ENCODE measurements at regions not wholly inside any gene's neighbourhood (a gene's known extent, or its start where the extent isn't known, plus 50 kb on each side); places are given as distances from the start of the nearest gene placed in this dataset.

- DNase-seq (ENCODE audit: low read depth in 3 of 3): no peak
Measured at GRCh38 chr15:47552978-47553608, 164.2 kb upstream of the SEMA6D start.

GRCh38 chr15:47553947-47554346 is 163.4 kb upstream of the SEMA6D start:
- no peak for DNase-seq (ENCODE audit: low read depth in 3 of 3)

GRCh38 chr15:47561102-47561501 is 156.2 kb upstream of the SEMA6D start:
- DNase-seq (ENCODE audit: low read depth in 3 of 3): no peak

- no peak for DNase-seq (ENCODE audit: low read depth in 3 of 3)
Measured at GRCh38 chr15:47565949-47566348, 151.4 kb upstream of the SEMA6D start.

- DNase-seq (ENCODE audit: low read depth in 3 of 3): no peak
Measured at GRCh38 chr15:47566610-47567009, 150.7 kb upstream of the SEMA6D start.

- DNase-seq (ENCODE audit: low read depth in 3 of 3): no peak
Measured at GRCh38 chr15:47568030-47568429, 149.3 kb upstream of the SEMA6D start.

GRCh38 chr15:47570044-47570443 is 147.3 kb upstream of the SEMA6D start:
- DNase-seq (ENCODE audit: low read depth in 3 of 3): no peak

GRCh38 chr15:47570451-47570850 is 146.9 kb upstream of the SEMA6D start:
- DNase-seq (ENCODE audit: low read depth in 3 of 3): no peak

GRCh38 chr15:47570881-47571640 is 146.2 kb upstream of the SEMA6D start:
- DNase-seq (ENCODE audit: low read depth in 3 of 3): no peak

GRCh38 chr15:47573673-47574072 is 143.6 kb upstream of the SEMA6D start:
- DNase-seq (ENCODE audit: low read depth in 3 of 3): no peak

GRCh38 chr15:47577000-47577399 is 140.3 kb upstream of the SEMA6D start:
- DNase-seq (ENCODE audit: low read depth in 3 of 3): no peak

GRCh38 chr15:47577461-47577860 is 139.8 kb upstream of the SEMA6D start:
- no peak for DNase-seq (ENCODE audit: low read depth in 3 of 3)

- DNase-seq (ENCODE audit: low read depth in 3 of 3): no peak
Measured at GRCh38 chr15:47582233-47582632, 135.1 kb upstream of the SEMA6D start.

- no peak for DNase-seq (ENCODE audit: low read depth in 3 of 3)
Measured at GRCh38 chr15:47584316-47584715, 133.0 kb upstream of the SEMA6D start.

GRCh38 chr15:47586653-47587224 is 130.6 kb upstream of the SEMA6D start:
- no peak for DNase-seq (ENCODE audit: low read depth in 3 of 3)

GRCh38 chr15:47587940-47588802 is 129.1 kb upstream of the SEMA6D start:
- DNase-seq (ENCODE audit: low read depth in 3 of 3): no peak

- no peak for DNase-seq (ENCODE audit: low read depth in 3 of 3)
Measured at GRCh38 chr15:47588958-47589357, 128.3 kb upstream of the SEMA6D start.

- no peak for DNase-seq (ENCODE audit: low read depth in 3 of 3)
Measured at GRCh38 chr15:47598996-47599395, 118.3 kb upstream of the SEMA6D start.

- no peak for DNase-seq (ENCODE audit: low read depth in 3 of 3)
Measured at GRCh38 chr15:47599806-47600205, 117.5 kb upstream of the SEMA6D start.

GRCh38 chr15:47602121-47602520 is 115.2 kb upstream of the SEMA6D start:
- no peak for DNase-seq (ENCODE audit: low read depth in 3 of 3)

GRCh38 chr15:47603026-47603425 is 114.3 kb upstream of the SEMA6D start:
- DNase-seq (ENCODE audit: low read depth in 3 of 3): no peak

- DNase-seq (ENCODE audit: low read depth in 3 of 3): no peak
Measured at GRCh38 chr15:47607695-47608094, 109.6 kb upstream of the SEMA6D start.

Data from stimulated activated CD4-positive, alpha-beta T cell treated with anti-CD3 and anti-CD28 coated beads, TNF-alpha, amount 100 ng/mL, for 4 hours (primary cell).